CD4-positive, alpha-beta T cell (primary cell): ENCODE measurements at regions not wholly inside any gene's neighbourhood (a gene's known extent, or its start where the extent isn't known, plus 50 kb on each side); places are given as distances from the start of the nearest gene placed in this dataset.

Source experiments
- ATAC-seq: fragments of 200-7000 bp; cut with Tn5 transposase; one replicate; pipeline ENCODE4 v1.10.0; 2022; ENCODE audit warnings: mild to moderate bottlenecking; ENCODE audit not compliant: poor library complexity
- CTCF ChIA-PET: fragments of 350-600 bp; sonication (Branson Sonifier 250); formaldehyde crosslinking; loops from one replicate; lab custom pipeline; 2021; ENCODE audit warnings: antibody characterized with exemption, inconsistent platforms; lab: Charles Lee
- POLR2A ChIA-PET: fragments of 350-600 bp; sonication (Branson Sonifier 250); formaldehyde crosslinking; loops from one replicate; lab custom pipeline; 2021; ENCODE audit warnings: antibody characterized with exemption, inconsistent platforms; lab: Charles Lee
- DNase-seq, 14 experiments: peaks; one replicate each; pipeline ENCODE4 v3.0.0-alpha.2; 2013 to 2020; ENCODE audit warnings: mixed read lengths in 2 of 14
- H3K27ac ChIP-seq, 2 donors: one replicate each; pipeline versions ENCODE4 v1.5.1 to v1.7.0; 2013; ENCODE audit warnings: low read length in 2 of 2, low read depth in 1 of 2, mild to moderate bottlenecking in 1 of 2
- H3K27me3 ChIP-seq, 2 experiments: 1 replicate in 1 of 2; 2 replicates in 1 of 2; pipeline versions ENCODE4 v1.6.1 to v1.7.0; 2013; ENCODE audit warnings: low read length in 2 of 2, control low read depth in 1 of 2, mild to moderate bottlenecking in 1 of 2, moderate library complexity in 1 of 2; ENCODE audit not compliant: insufficient read depth in 2 of 2, control insufficient read depth in 1 of 2
- H3K36me3 ChIP-seq: one replicate; pipeline ENCODE4 v1.6.1; 2013; ENCODE audit warnings: low read length, control low read depth; ENCODE audit not compliant: insufficient read depth
- H3K4me1 ChIP-seq: one replicate; pipeline ENCODE4 v1.6.1; 2013; ENCODE audit warnings: low read length, control low read depth; ENCODE audit not compliant: insufficient read depth
- H3K4me3 ChIP-seq: one replicate; pipeline ENCODE4 v1.5.1; 2013; ENCODE audit warnings: mild to moderate bottlenecking, low read length, moderate library complexity
- H3K9me3 ChIP-seq, 2 experiments: 1 replicate in 1 of 2; 2 replicates in 1 of 2; pipeline versions ENCODE4 v1.6.1 to v1.7.0; 2013; ENCODE audit warnings: low read length in 2 of 2, mild to moderate bottlenecking in 2 of 2, control low read depth in 1 of 2, moderate library complexity in 1 of 2; ENCODE audit not compliant: control insufficient read depth in 1 of 2, insufficient read depth in 1 of 2
- H3K27ac Mint-ChIP-seq: one replicate; pipeline ENCODE4 v1.8.0; 2020; ENCODE audit warnings: mixed read lengths
- H3K27me3 Mint-ChIP-seq: one replicate; pipeline ENCODE4 v1.8.0; 2021; ENCODE audit warnings: mixed read lengths
- H3K36me3 Mint-ChIP-seq: one replicate; pipeline ENCODE4 v1.8.0; 2021; ENCODE audit warnings: low read depth, mixed read lengths
- H3K4me1 Mint-ChIP-seq: one replicate; pipeline ENCODE4 v1.8.0; 2021; ENCODE audit warnings: low read depth, mixed read lengths
- H3K4me3 Mint-ChIP-seq: one replicate; pipeline ENCODE4 v1.8.0; 2020; ENCODE audit warnings: mild to moderate bottlenecking, mixed read lengths
- H3K9me3 Mint-ChIP-seq: one replicate; pipeline ENCODE4 v1.8.0; 2020; ENCODE audit warnings: mixed read lengths
- intact Hi-C, 2 experiments: fragments of 100-400 bp; cut with DNase I in 1 of 2; cut with micrococcal nuclease in 1 of 2; formaldehyde crosslinking; loops; one replicate each; pipeline versions ENCODE4 v1.15.1 to v1.9.0; 2023 to 2025; cut with DNase I, micrococcal nuclease
- TF ChIP-seq, protein P1 (sequence below): fragments of 200-600 bp; IDR thresholded peaks from one replicate; pipeline ENCODE4 v1.8.0; 2022; ENCODE audit warnings: antibody characterized with exemption, mild to moderate bottlenecking

DNA sequence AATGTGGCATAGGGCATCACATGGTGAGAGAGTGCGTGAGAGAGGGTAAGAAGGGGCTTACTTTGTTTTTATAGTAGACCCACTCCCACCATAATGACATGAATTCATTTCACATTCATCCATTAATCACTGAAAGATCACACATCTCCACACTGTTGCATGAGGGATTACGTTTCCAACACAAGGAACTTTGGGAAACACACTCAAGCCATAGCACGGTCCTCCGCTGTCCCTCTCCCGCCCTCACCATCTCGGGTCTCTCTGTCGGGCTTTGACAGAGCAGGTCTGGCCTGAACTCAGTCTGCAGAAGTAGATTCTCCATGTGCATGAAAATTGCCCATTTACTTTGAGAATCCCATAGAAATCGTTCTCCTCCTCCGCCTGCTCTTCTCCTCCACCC is 312.2 kb downstream of the MATN1 start:
- no peaks in the 10 kb centered on the region for H3K9me3 ChIP-seq
- H3K36me3 ChIP-seq, result no peaks in the 10 kb centered on the region
- H3K27ac Mint-ChIP-seq, result no peak overlapping the region
- peaks cover 36% of the 10 kb centered on the region for H3K27me3 Mint-ChIP-seq
- ChIA-PET POLR2A (no interaction called here), CTCF (no interaction called here)
- intact Hi-C loops, result no loop called here
- H3K4me3 ChIP-seq, result no peak overlapping the region
- TF ChIP-seq, protein P1, sequence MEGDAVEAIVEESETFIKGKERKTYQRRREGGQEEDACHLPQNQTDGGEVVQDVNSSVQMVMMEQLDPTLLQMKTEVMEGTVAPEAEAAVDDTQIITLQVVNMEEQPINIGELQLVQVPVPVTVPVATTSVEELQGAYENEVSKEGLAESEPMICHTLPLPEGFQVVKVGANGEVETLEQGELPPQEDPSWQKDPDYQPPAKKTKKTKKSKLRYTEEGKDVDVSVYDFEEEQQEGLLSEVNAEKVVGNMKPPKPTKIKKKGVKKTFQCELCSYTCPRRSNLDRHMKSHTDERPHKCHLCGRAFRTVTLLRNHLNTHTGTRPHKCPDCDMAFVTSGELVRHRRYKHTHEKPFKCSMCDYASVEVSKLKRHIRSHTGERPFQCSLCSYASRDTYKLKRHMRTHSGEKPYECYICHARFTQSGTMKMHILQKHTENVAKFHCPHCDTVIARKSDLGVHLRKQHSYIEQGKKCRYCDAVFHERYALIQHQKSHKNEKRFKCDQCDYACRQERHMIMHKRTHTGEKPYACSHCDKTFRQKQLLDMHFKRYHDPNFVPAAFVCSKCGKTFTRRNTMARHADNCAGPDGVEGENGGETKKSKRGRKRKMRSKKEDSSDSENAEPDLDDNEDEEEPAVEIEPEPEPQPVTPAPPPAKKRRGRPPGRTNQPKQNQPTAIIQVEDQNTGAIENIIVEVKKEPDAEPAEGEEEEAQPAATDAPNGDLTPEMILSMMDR, result no peak
- peaks cover 0 to 4% of the 10 kb centered on the region in 2 experiments for H3K27me3 ChIP-seq
- no peak overlapping the region for H3K4me3 Mint-ChIP-seq
- no peaks in the 10 kb centered on the region for H3K4me1 ChIP-seq
- ATAC-seq (no peak), DNase-seq (peak in 1 of 14 experiments; percentile 6)
- H3K27ac ChIP-seq, result no peak overlapping the region
- no peaks in the 10 kb centered on the region for H3K9me3 Mint-ChIP-seq
- no peaks in the 10 kb centered on the region for H3K36me3 Mint-ChIP-seq
- no peaks in the 10 kb centered on the region for H3K4me1 Mint-ChIP-seq

DNA sequence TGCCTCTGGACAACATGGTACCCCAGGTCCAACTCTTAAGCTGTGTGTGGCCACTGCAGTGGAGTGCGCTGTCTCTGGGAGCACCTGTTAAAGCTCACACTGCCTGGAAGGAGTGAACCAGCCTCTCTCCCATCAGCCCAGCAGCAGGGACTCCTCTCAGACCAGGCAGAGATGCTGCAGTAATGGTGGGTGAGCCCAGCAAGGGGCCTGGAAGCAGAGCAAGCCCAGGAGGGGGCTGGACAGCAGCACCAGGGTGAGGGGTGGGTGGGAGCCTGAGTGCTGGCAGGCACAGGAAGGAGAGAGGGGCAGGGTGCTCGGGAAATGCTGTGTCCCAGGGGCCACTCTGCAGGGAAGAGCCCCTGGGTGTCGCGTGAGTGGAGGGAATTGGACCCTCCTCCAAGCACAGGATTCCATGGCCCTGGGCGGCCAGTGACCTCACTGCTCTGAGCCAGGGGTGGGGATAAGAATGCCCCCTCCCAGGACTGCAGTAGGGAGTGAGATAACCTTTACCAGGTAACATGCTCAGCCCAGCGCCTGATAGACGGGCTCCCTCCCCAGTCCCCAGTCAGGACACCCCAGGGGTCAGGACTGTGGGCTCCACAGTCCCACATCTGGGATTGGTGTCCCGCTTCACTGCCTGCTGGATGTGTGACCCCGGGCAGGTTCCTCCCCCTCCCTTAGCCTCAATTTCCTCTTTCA is 313.1 kb downstream of the MATN1 start:
- H3K4me1 Mint-ChIP-seq, result no peaks in the 10 kb centered on the region
- Histone ChIP-seq H3K27me3 (peaks cover 0 to 4% of the 10 kb centered on the region in 2 experiments), H3K27ac (no peak overlapping the region), H3K4me3 (no peak overlapping the region), H3K4me1 (no peaks in the 10 kb centered on the region), H3K9me3 (no peaks in the 10 kb centered on the region), H3K36me3 (no peaks in the 10 kb centered on the region)
- DNase-seq (peak in 2 of 14 experiments; percentile 2 to 16), ATAC-seq (no peak)
- H3K36me3 Mint-ChIP-seq, result no peaks in the 10 kb centered on the region
- ChIA-PET CTCF (no interaction called here), POLR2A (no interaction called here)
- TF ChIP-seq, protein P1, result no peak
- no peak overlapping the region for H3K27ac Mint-ChIP-seq
- intact Hi-C loops, result no loop called here
- no peak overlapping the region for H3K4me3 Mint-ChIP-seq
- H3K9me3 Mint-ChIP-seq, result no peaks in the 10 kb centered on the region
- peaks cover 36% of the 10 kb centered on the region for H3K27me3 Mint-ChIP-seq

DNA sequence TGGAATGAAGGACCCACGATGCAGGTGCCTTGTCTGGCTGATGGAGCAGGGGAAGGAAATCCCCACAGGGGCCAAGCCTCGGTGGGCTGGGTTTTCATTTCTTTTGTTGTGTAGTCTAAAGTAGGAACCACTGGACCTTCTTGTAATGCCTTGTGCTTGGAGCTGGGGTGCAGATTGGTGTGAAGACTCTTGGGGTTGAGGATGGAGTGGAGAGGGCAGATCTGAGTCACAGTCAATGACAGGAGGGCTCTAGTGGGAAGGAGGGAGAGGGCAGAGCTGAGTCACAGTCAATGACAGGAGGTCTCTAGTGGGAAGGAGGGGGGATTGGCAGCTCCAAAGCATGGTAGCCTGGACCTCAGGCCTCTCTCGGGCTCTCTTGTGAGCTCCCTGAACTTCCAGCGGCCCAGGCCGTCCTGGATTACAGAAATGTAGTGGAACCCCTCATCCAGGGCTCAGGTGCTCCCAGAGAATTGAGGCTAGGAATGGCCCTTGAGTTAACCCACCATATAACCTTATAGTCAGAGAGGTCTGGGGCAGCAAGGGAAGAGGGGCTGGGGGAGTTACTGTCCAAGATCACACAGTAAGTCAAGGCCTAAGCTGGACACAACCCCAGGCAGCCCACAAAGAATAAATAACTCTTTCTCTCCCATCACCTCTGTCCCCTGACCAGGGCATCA is 313.8 kb downstream of the MATN1 start:
- peaks cover 38% of the 10 kb centered on the region for H3K27me3 Mint-ChIP-seq
- no peaks in the 10 kb centered on the region for H3K36me3 Mint-ChIP-seq
- Histone ChIP-seq H3K27ac (no peak overlapping the region), H3K27me3 (peaks cover 0 to 6% of the 10 kb centered on the region in 2 experiments), H3K36me3 (no peaks in the 10 kb centered on the region), H3K9me3 (no peaks in the 10 kb centered on the region), H3K4me1 (no peaks in the 10 kb centered on the region), H3K4me3 (no peak overlapping the region)
- DNase-seq (peak in 2 of 14 experiments; percentile 0 to 11), ATAC-seq (no peak)
- H3K4me1 Mint-ChIP-seq, result no peaks in the 10 kb centered on the region
- H3K27ac Mint-ChIP-seq, result no peak overlapping the region
- no peak overlapping the region for H3K4me3 Mint-ChIP-seq
- no peaks in the 10 kb centered on the region for H3K9me3 Mint-ChIP-seq
- intact Hi-C loops, result no loop called here
- ChIA-PET POLR2A (no interaction called here), CTCF (no interaction called here)
- TF ChIP-seq, protein P1, result no peak
